Astrocyte (in vitro differentiated cells and primary cell): ENCODE measurements at regions not wholly inside any gene's neighbourhood (a gene's known extent, or its start where the extent isn't known, plus 50 kb on each side); places are given as distances from the start of the nearest gene placed in this dataset.

ENCODE experiments used
- EZH2 ChIP-seq: IDR thresholded peaks from 2 replicates; pipeline ENCODE4 v1.6.1; 2012; ENCODE audit warnings: mild to moderate bottlenecking, low read length, inconsistent platforms; ENCODE audit not compliant: insufficient read depth
- TF ChIP-seq, protein P1 (sequence below): IDR thresholded peaks from 2 replicates; pipeline ENCODE4 v1.5.1; 2011; ENCODE audit warnings: low read depth, mild to moderate bottlenecking, inconsistent platforms, low read length, moderate library complexity; ENCODE audit not compliant: insufficient read depth

DNA sequence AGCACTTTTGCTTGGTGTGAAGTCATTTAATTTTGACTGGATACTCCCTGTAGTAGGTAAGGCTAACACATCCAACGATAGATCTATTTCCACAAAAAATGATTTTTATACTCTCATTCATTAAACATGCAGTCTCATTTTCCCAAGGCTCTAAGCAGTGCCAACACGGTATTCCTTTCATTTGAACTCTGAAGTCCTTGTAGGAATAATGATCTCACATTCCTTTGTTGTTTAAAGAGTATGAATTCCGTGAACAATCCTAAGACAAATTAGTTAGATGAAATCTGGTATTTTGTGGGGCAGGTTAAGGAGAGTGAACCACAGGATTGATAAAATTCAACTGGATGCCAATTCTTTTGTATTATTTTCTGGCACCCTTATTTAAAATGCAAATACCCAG lies 66.6 kb downstream of the LACC1 start:
- TF ChIP-seq, protein P1, sequence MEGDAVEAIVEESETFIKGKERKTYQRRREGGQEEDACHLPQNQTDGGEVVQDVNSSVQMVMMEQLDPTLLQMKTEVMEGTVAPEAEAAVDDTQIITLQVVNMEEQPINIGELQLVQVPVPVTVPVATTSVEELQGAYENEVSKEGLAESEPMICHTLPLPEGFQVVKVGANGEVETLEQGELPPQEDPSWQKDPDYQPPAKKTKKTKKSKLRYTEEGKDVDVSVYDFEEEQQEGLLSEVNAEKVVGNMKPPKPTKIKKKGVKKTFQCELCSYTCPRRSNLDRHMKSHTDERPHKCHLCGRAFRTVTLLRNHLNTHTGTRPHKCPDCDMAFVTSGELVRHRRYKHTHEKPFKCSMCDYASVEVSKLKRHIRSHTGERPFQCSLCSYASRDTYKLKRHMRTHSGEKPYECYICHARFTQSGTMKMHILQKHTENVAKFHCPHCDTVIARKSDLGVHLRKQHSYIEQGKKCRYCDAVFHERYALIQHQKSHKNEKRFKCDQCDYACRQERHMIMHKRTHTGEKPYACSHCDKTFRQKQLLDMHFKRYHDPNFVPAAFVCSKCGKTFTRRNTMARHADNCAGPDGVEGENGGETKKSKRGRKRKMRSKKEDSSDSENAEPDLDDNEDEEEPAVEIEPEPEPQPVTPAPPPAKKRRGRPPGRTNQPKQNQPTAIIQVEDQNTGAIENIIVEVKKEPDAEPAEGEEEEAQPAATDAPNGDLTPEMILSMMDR, result no peak
- TF ChIP-seq EZH2, result no peak
